ENCODE measurements at regions not wholly inside any gene's neighbourhood (a gene's known extent, or its start where the extent isn't known, plus 50 kb on each side); places are given as distances from the start of the nearest gene placed in this dataset.
"Not testable (repeated sequence)": the region's sequence is repeated elsewhere in the genome, so short reads cannot be mapped to it uniquely, and the experiment has no call there.

DNA sequence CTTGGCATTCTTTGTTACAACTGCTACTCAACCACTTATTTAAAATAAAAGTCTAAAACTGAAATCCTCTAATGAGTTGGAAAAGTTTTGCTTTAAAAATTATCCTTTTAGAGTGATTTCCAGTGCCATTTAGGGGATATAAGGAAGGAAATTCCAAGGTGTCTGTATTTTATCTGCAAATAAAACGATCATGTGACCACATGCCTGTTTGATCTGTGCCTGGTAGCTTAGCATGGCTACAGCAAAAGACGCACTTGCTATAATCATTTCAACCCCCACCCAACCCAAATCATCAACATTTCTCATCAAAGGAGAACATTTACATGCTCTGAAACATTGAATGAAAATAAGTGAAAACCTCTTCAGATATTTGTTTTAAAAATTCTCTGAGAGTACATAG is 615.1 kb downstream of the IRS1 start:
- DNase-seq: no peak

DNA sequence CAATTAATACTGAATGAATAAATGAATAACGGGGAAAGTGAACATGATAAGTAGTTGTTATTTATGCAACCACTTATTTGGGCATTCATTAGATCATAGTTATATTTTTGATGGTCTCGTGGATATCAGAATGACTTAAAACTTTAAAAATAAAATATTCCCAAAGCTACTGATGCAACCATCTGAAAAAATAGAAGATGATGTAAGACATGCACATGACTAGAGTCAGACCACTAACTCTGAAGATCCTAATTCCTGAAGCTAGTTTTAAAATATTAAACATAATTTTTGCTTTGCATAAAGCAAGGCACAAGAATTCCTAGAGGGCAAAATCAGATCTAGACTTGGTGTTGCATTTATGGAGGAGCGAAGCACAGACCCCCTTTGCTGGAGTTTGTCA is 616.1 kb downstream of the IRS1 start:
- DNase-seq: no peak

DNA sequence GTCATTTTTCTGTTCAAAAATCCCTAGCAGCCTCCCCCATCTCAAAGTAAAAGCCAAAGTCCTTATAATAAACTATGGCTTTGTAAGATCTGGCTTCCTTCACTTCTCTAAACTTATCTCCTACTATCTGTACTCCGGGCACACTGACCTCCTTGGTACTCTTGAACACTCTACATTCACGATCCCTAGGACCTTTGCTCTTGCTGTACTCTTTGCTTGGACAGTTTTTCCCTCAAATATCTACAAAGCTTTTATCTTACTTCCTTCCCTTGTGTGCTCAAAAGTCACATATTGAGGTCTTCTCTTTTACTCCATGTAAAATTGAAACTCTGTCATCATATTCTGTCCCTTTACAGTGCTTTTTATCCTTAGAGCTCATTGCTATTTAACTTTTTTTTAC is 616.6 kb downstream of the IRS1 start:
- DNase-seq: no peak

DNA sequence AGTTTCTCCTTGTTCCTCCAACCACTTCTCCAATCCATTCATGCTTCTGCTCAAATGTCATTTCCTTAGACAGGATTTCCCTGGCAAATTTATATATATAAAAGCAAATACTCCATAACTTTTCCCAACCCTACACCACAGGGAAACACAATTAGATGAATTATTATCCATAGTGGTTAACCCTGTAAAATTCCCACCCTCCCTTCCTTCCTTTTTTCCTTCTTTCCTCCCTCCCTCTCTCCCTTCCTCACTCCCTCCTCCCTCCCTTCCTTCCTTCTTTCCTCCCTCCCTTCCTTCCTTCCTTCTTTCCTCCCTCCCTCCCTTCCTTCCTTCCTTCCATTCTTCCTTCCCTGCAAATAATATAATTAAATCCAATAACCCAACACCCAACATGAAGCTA is 617.7 kb downstream of the IRS1 start:
- no peak for DNase-seq

DNA sequence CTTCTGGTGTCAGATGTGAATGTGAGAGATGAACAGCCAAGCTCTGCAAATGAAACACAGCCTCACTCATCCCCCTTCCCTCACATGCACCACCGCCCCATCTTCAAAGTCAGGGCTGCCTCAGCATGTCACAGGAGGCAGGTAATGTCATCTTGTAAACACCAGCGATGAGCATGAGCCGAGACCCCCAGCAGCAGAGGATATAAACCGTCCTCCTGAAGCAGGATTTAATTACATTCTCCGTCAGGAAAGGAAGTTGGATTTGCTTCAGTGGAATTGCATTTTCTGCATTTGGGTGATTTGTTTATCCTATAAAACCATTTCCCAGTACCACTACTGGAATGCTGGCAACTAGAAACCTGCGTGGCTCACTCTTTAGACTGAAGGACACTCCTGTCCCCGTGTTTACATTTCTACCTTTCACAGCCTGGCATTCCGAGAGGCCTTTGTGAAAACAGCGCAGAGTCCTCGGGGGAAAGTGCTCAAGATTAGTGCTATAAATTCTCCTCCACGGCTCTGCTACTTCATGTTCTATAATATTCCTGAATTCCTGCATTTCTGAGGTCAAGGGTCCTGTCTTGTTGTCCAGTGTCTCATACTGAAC is 619.2 kb downstream of the IRS1 start:
- no peak for DNase-seq

DNA sequence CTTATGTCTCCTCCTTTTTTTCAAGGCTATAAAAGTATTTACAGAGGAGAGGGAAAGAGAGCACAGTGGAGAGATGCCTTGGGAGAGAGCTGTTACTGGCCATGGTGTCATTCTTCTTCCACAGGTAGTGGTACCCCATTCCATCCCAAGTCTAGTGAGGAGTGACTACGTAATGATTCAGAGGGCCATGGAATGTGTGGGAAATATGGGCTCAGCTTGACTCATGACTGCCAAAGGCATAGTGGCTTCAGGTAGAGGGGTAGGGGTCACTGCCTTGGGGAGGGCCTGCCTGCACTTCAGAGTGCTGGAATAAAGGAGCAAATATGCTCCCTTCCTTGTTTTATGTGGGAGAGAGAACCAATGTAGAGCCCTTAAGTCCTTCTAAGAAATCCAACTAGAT is 620.6 kb downstream of the IRS1 start:
- DNase-seq: no peak

DNA sequence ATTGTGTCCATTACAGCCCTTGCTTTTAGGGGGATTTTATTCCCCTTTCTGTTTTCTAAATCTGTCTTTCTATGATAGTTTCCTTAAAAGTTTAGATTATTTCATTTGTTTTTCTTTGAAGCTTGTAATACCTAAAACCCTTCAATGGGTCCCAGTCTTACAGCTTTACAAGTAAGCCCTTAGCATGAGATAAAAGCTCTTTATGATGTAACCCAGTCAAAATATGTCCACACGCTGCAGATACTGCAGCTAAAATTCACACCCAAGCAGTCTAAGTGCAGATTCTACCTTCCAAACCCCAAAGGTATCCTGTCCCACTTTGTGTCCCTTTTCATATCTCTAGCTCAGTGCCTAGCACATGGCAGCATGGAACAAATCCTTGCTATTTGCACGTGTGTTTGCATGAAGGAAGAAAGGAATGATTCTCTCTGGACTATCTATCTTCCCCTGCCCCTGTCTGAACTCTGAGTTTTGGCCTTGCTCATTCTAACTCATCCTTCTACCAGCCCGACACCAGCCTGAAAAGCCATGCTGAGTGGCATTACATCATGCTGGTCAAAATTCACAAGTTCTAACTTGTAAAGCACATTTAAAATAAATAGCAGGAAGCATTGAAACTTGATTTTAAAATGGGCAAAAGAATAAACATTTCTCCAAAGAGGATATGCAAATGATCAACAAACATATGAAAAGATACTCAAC is 623.2 kb downstream of the IRS1 start:
- no peak for DNase-seq

DNA sequence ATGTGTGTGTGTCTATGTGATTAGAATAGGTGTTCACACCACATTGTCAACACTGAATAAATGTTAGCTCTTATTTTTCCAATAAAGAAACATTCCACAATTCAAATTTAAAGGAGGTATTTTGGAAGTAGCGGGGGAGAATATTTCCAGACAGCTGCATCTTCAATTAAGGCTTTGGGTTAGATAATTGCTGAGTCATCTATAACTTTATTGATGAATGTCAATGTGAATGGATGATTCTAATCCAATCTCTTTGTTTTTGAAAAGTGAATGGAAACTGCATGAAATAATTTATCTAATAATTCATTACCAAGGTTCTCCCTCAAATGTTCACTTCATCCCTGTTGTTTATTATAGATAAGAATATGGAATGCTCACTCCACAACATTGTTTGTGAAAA is 625.2 kb downstream of the IRS1 start:
- DNase-seq: no peak

DNA sequence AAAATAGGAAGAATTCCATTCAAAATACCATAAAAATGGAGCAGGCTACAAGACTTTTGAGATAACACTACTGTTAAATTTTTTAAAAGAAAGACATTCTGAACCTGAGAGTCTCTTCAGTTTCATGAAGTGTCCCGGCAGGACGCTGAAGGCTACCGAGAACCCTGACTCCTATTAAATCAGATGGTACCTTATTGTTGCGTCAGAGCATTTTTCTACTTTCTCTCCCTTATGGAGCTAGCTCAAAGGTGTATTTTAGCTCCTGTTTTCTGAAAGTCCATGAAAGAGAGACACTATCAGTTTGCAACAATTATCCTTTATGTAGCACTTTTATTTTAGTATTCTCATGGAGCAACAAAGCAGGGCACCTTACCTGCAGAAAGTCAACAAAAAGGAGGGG is 626.7 kb downstream of the IRS1 start:
- DNase-seq: no peak

DNA sequence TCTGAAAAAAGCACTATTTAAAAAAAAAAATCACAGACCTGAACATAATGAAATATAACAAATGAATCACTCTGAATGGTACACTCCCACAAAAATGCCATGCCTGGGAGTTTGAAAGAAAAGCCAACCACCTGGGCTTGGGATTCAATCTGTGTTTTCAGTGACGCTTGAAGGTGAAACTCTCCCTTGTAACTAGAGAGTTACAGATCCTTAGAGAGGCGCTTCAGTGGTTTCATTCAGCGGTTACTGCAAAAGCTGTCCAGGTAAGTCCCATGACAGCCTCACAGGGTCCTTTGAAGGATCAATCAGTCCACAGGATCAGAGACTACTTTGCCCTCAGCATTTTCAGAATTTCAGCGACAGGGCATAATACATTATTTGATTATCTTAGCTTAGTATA is 627.3 kb downstream of the IRS1 start:
- DNase-seq: no peak

DNA sequence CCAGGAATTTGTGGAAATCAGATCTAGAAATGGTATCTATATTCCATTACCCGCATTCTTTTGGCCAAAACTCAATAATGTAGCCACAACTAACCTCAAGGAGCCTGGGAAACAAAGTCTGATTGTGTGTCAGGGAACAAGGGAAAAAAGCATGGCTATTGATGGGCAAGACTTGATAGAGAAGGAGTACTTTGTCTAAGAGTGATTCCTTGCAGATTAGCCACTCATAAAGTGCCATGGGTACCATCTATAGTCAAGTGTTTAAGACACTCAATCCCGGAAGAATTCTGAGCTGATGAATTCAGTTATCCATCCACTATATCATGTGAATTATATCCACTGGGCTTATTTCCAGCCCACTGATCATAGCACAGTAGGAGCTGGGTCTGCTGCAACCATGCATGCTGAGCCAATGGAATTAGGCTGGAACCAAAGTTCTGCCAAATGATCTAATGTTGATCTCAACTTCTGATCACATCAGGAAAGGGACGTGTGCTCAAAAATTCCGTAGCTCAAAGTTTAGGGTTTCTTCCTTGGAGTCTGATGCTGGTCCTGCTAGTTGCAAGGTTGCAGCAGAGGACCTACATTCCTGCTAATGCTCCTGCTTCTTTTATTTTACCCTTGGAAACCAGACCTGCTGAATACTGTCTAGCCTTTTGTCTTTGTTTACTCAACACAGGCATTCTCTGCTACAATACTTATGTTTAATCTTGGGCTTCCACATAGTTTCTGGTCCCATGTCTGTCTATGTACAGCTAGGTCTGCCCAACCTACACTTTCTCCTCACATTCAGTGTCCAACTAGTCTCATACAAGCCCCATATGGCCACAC is 629.7 kb downstream of the IRS1 start:
- DNase-seq: no peak

DNA sequence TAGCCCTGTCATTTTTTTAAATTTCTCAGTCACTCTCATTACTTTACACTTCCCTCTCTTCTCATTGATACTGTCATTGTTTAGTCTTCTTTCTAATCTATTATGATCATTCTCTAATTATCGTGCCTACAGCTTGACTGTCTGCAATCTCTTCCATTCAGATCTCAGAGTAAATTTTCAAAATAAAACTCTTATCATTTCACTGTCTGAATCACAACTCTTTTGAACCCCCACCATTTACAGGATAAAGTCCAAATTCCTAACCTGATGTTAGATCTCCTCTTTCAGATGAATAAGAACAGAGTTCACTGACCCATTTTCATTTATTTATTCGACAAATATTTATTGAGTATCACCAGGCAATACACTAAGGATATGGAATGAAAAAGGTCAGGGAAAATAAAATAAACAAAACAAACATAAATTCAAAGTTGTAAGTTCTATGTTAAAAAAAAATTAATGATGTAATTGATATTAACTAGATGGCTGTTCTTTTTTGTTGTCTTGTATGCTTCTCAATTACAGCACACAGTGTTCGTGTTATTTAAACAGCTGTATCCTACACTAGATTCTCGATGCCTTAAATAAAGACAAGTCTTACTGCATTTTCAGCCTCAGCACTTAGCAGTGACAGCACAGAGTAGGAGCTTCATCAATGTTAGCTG is 631.0 kb downstream of the IRS1 start:
- DNase-seq: no peak

DNA sequence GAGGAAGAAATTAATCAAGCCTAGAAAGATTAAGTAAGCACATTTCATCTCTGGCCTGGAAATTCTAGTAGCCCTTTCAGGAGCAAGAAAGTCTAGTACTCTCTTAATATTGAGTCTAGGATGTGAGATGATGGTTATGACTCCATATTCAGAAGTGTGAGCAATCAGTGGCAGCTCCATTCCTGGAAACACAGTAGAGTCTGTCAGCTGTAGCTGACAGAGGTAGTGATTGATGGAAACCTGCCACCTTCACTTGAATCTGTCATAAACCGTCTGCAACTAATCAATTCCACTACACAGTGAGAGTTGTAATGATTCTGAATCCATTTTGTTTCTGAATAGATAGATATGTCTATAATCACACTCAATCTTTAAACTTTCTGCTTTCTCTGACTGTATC is 635.1 kb downstream of the IRS1 start:
- DNase-seq: no peak

DNA sequence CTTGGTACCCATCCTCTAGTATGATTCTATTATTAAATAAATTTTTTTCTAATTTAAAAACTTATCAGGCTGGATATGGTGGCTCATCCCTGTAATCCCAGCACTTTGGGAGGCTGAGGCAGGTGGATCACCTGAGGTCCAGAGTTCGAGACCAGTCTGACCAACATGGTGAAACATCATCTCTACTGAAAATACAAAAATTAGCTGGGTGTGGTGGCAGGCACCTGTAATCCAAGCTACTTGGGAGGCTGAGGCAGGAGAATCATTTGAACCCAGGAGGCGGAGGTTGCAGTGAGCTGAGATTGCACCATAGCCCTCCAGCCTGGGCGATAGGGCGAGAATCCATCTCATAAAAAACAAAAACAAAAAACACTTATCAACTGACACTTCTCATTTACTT is 639.0 kb downstream of the IRS1 start:
- DNase-seq: not testable (repeated sequence)

DNA sequence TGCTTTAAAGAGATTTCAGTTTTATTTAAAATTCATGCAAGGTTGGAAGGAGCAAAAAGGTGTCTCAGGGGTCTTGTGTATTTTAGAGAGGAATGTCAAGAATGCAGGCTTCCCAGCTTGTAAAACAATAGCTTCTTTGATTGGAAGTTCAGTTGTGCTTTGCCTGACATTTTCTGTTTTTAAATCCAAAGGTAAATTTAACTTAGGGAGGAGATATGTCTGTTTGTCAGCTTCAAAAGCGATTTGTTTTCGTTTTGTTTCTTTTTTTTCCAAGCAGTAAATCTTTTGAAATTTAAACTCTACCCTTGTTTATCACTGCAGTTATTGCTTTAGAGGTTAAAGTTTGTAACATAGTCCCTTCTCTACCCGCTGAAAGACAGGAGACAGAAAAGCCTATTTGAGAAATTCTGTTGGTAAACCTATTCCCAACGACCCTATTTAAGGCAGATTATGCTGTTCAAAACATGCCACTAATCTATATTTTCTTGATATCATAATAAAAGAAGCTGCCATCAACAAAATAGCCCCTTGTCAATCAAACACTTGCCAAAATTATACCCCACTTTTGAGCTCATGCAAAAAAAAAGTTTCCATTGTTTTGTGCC is 639.6 kb downstream of the IRS1 start:
- no peak for DNase-seq

DNA sequence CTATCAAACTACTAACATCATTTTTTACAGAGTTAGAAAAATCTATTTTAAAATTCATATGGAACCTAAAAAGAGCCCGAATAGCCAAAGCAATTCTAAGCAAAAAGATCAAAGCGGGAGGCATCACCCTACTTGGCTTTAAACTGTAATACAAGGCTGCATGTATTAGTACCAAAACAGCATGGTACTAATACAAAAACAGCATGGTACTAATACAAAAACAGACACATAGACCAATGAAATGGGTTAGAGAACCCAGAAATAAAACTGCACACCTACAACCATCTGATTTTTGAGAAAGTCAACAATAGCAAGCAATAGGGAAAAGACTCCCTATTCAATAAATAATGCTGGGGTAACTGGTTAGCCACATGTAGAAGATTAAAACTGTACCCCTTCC is 640.7 kb downstream of the IRS1 start:
- DNase-seq: no peak

DNA sequence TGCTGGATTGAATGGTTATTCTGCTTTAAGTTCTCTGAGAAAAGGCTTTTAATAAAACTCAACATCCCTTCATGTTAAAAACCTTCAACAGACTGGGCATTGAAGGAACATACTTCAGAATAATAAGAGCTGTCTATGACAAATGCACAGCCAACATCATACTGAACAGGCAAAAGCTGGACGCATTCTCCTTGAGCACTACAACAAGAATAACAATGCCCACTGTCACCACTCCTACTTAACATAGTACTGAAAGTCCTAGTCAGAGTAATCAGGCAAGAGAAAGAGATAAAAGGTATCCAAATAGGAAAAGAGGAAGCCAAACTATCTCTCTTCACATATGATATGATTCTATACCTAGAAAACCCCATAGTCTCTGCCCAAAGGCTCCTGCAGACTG is 641.4 kb downstream of the IRS1 start:
- no peak for DNase-seq

DNA sequence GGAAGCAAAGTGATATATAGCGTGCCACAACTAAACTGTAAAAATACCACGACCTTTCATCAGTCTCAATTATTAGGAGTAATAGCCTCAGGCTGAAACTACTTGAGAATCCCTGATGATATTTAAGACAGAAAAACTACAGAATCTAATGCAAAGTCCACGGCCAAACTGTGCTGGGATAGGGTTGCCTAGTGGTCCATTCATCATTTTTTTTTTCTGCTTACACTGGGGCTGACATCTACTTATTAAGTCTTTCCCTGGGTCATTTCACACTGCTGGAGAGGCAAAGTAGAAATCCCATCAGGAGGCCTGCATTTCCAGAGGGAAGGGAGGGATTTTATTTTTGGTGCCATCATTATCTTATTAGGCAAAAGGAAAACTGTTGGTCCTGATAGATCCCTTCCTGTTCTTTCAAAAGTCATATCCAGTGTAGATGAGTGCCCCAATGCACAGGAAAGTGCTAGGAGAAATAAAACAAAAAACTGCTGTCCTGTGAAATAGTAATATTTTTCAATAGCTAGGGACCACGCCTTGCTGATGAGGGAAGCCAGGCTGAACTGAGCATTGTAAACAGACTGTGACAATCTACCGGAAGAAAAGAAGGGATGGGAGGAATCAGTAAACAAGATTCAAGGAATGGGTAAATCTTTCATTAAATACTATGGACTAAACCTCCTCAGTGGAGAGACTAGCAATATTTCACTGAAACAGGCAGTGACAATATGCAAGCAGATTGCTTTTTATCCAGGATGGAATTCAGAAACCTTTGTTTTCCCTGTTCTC is 644.3 kb downstream of the IRS1 start:
- no peak for DNase-seq

DNA sequence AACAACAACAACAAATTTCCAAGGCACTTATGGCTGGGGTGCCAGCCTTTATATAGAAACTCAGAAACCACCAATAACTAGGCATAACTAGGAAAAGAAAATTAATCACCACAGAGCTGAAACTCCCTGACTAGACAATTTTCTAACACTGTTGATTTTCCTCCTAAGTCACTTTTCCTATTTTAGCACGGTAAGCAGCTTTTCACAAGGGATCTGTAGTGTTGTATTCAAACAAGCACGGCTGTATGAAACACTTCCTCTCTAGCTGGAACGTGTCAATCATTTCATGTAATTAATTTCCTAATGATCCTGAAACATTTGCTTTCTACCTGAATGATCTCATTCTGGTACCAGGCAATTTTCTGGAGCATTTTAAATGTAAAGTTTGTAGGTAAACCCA is 645.0 kb downstream of the IRS1 start:
- no peak for DNase-seq

DNA sequence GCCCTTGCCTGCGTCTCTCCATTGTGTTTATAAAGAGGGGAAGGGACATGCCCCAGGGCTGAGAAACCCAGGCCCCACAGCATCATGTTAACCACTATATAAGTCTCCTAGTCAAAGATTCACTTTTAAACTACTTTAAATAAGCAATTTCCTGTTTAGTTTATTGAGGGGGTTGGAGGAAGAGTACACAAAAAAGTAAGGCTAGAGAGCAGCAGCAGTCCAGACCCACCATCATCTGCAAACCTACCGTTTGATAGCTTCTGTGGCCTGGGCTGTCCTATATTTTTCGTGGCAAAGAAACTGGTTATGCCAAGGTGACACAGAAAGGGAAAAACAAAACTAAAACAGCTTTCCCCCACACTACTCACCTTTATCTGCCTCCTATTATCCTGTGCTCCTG is 646.1 kb downstream of the IRS1 start:
- DNase-seq: no peak

DNA sequence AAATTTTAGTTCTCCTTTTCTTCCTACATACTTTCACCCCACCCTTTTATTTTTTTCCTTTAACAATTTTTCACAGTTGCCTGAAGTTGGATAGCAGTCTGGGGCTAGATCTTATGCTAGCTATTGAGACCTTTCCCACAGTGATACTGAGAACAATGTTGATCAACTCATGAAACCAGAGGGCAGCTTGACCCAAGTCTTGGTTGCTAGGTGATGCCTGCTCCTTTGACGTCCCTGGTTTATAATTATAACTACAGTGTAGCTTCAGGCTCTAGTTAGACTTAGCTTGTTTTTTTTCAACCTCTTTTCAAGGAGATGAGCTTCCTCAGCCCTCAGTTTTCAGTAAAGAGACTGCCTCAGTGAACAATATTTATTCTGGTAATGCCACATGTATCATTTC is 648.5 kb downstream of the IRS1 start:
- DNase-seq: no peak

DNA sequence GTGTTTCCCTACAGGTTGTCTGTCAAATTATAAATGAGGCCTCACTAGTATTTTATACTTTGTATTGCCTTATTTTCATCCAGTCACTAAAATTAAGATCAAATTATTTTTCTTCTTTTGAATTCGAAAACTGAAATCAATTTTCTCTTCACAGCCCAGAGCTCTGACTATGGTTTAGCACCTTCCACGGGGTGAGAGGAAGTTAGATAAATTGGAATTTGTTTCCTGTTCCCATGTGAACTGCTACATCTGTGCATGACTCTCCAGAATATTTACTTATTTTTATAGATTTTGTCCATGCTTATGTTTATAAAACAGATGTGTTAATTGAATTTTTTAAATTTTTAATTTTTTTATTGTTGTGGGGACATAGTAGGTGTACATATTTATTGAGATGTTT is 656.5 kb downstream of the IRS1 start:
- DNase-seq: no peak

DNA sequence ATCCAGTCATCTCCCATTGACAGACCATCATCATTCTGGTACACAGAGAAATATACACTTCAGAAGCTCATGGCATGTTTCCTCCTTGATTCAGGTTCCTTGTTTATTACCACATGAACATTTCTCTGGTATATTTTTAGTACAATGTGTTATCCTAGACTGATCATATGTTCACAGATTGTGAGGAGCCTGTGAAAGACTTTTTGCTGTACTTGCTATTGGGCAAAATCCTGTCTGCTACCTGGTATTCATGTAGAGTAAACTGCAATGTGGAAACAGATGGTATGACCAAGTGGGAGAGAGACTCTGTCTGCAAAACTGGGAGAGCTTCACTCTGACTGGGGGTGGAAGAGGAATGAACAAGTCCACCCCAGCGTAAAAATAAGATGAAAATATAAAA is 657.2 kb downstream of the IRS1 start:
- DNase-seq: no peak

All from DMS79 treated with DMSO at 0.1 percent for 48 hours (cell line).